ENCODE measurements at regions not wholly inside any gene's neighbourhood (a gene's known extent, or its start where the extent isn't known, plus 50 kb on each side); places are given as distances from the start of the nearest gene placed in this dataset.

DNA sequence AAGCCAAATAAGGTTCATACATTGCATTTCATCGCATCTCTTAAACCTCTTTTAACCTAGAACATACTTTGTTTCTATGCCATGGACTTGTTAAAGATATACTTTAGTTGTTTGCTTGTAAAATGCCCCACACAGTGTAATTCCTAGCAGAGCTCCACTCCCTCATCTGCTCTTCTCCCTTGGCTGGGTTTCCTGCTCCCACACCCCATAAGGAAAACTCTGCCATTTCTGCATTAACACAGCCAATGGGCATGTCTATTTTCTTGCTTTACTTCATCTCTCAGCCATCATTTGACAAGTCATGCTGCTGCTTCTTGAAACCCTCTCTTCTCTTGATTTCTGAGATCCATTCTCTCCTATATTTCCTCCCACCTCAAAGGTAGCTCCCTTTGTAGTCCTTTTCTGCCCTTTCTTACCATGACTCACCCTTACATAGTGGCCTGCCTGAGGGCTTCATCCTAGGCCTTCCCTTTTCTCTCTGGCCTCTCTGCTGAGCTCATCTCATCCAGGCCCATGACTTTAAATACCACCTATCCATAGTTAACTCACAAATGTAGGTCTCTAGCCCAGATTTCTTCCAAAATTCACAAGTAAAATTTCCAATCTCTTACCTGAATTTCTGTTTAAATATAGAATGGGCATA is 471.4 kb downstream of the ADRA2A start:
- no peak overlapping the region for H3K4me3 ChIP-seq (ENCODE audit: low read depth, low read length)
- TF ChIP-seq, protein P1, sequence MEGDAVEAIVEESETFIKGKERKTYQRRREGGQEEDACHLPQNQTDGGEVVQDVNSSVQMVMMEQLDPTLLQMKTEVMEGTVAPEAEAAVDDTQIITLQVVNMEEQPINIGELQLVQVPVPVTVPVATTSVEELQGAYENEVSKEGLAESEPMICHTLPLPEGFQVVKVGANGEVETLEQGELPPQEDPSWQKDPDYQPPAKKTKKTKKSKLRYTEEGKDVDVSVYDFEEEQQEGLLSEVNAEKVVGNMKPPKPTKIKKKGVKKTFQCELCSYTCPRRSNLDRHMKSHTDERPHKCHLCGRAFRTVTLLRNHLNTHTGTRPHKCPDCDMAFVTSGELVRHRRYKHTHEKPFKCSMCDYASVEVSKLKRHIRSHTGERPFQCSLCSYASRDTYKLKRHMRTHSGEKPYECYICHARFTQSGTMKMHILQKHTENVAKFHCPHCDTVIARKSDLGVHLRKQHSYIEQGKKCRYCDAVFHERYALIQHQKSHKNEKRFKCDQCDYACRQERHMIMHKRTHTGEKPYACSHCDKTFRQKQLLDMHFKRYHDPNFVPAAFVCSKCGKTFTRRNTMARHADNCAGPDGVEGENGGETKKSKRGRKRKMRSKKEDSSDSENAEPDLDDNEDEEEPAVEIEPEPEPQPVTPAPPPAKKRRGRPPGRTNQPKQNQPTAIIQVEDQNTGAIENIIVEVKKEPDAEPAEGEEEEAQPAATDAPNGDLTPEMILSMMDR (IDR thresholded peaks at IDR 0.05; ENCODE audit: insufficient read depth, low read depth, low read length, missing control alignments): no peak
- no peak for DNase-seq (ENCODE audit: low read depth)

DNA sequence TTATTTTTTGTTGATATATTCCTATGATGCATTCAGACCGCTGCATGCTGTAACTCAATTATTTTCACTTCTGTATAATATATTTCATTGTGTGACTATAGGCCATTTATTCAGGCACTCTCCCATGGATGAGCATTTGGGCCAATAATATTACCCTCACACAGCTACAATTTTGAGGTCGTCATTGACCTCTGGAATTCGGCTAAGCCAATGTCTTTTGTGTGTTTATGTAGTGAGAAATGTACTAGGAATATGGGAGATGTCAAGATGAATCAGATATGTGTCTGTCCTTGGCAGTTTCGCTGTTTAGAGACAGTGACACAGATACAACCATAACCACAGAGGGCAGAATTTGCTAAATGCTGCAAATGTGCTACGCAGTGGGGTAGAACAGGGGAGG is 474.2 kb downstream of the ADRA2A start:
- H3K4me3 ChIP-seq (ENCODE audit: low read depth, low read length): no peak overlapping the region
- DNase-seq (ENCODE audit: low read depth): no peak
- TF ChIP-seq, protein P1 (IDR thresholded peaks at IDR 0.05; ENCODE audit: insufficient read depth, low read depth, low read length, missing control alignments): no peak

- TF ChIP-seq, protein P1 (IDR thresholded peaks at IDR 0.05; ENCODE audit: insufficient read depth, low read depth, low read length, missing control alignments): no peak
- no peak for DNase-seq (ENCODE audit: low read depth)
- no peak overlapping the region for H3K4me3 ChIP-seq (ENCODE audit: low read depth, low read length)
These were observed 479.8 kb downstream of the ADRA2A start for GRCh38 chr10:111556666-111557065.

DNA sequence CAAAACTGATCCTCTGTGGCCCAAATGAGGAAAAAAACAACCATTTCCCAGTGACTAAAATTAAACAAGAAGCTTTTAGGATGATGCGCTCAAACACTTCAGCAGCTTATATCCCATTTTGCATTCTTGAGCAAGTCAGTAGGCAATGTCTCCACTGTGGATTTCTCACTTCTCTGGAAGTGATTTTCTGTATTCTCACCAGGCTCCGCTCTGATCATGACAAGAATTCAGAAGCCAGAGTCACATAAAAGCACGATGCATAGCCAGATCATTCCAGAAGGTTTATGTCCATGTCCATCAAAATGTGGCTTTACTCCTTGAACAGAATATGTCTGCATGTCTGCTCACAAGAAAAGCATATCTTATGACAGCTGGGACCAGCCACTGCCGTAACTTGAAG is 481.4 kb downstream of the ADRA2A start:
- H3K4me3 ChIP-seq (ENCODE audit: low read depth, low read length): no peak overlapping the region
- TF ChIP-seq, protein P1 (IDR thresholded peaks at IDR 0.05; ENCODE audit: insufficient read depth, low read depth, low read length, missing control alignments): no peak
- no peak for DNase-seq (ENCODE audit: low read depth)

DNA sequence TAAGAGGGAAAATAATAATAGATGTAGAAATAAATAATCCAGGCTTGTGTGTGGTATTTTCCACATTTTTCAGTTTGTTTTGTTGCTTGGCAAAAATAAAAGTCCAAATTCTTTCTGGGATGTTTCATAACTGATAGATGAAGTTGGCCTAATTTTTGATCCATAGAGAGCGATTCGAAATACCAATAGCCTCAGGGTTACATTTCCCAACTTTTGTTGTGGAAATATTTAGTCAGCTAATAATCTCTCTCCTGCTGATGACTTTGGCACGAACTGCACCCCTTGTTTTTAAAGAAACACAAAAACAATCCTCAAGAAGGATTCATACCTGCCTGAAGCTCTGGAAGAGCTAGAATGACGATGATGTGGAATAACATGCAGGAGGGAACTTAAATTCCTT is 483.2 kb downstream of the ADRA2A start:
- DNase-seq (ENCODE audit: low read depth): no peak
- H3K4me3 ChIP-seq (ENCODE audit: low read depth, low read length): no peak overlapping the region
- TF ChIP-seq, protein P1 (IDR thresholded peaks at IDR 0.05; ENCODE audit: insufficient read depth, low read depth, low read length, missing control alignments): no peak

DNA sequence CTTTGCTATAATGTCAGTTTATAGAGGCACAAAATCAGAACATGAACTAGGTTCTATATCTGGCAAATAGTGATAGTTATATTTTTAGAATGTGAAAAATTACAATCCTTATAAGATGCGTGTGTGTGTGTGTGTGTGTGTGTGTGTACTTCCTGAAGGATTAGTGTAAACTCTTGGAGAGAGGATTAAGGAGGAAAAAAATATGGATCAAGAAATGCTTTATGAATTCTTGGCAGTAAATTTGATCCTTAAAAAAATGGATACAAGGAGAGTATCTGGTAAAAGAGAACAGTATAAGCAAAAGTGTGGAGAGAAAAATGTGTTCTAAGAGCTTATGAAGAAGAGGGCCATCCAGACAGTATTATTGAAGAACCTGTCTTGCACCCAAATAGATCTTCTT is 484.3 kb downstream of the ADRA2A start:
- H3K4me3 ChIP-seq (ENCODE audit: low read depth, low read length): no peak overlapping the region
- TF ChIP-seq, protein P1 (IDR thresholded peaks at IDR 0.05; ENCODE audit: insufficient read depth, low read depth, low read length, missing control alignments): no peak
- DNase-seq (ENCODE audit: low read depth): no peak

- TF ChIP-seq, protein P1 (IDR thresholded peaks at IDR 0.05; ENCODE audit: insufficient read depth, low read depth, low read length, missing control alignments): no peak
- DNase-seq (ENCODE audit: low read depth): no peak
- no peak overlapping the region for H3K4me3 ChIP-seq (ENCODE audit: low read depth, low read length)
These were observed 488.7 kb downstream of the ADRA2A start for GRCh38 chr10:111565542-111565941.

All from GM12865 (cell line).